H7 (cell line): ENCODE measurements at regions not wholly inside any gene's neighbourhood (a gene's known extent, or its start where the extent isn't known, plus 50 kb on each side); places are given as distances from the start of the nearest gene placed in this dataset.
A peak's percentile ranks its signal among the peaks of the same experiment; 100 is the strongest.

Source experiments
- DNase-seq: peaks from one replicate; pipeline ENCODE4 v3.0.0; 2012
- H3K27me3 ChIP-seq: 2 replicates; pipeline ENCODE4 v1.6.0; 2011; ENCODE audit warnings: mild to moderate bottlenecking, low read length; ENCODE audit not compliant: control insufficient read depth, insufficient read depth
- H3K36me3 ChIP-seq: replicated peaks from 2 replicates; pipeline ENCODE4 v1.5.1; 2011; ENCODE audit warnings: low read length; ENCODE audit not compliant: control insufficient read depth, insufficient read depth
- H3K4me3 ChIP-seq: 2 replicates; pipeline ENCODE4 v1.5.1; 2011; ENCODE audit warnings: low read depth, mild to moderate bottlenecking, control low read depth, low read length, moderate library complexity; ENCODE audit not compliant: insufficient read depth

GRCh38 chr1:94707321-94708298 is 112.5 kb upstream of the SLC44A3 start:
- Histone ChIP-seq H3K27me3 (peaks cover 1% of the 10 kb centered on the region; the same call in 1 of the 2 replicates), H3K36me3 (no peaks in the 10 kb centered on the region), H3K4me3 (no peak overlapping the region)
- DNase-seq, result no peak

- peaks cover 1% of the 10 kb centered on the region; the same call in 1 of the 2 replicates for H3K27me3 ChIP-seq
- no peak overlapping the region for H3K4me3 ChIP-seq
- H3K36me3 ChIP-seq, result no peaks in the 10 kb centered on the region
- DNase-seq, result no peak
Measured at GRCh38 chr1:94702442-94702815, 117.7 kb upstream of the SLC44A3 start.

- Histone ChIP-seq H3K4me3 (no peak overlapping the region), H3K36me3 (no peaks in the 10 kb centered on the region), H3K27me3 (peaks cover 1% of the 10 kb centered on the region; the same call in 1 of the 2 replicates)
- DNase-seq, result no peak
Measured at GRCh38 chr1:94701796-94702441, 118.2 kb upstream of the SLC44A3 start.

- H3K27me3 ChIP-seq, result no peaks in the 10 kb centered on the region
- no peak for DNase-seq
- H3K4me3 ChIP-seq, result no peak overlapping the region
- H3K36me3 ChIP-seq, result no peaks in the 10 kb centered on the region
Measured at GRCh38 chr1:94698759-94699502, 121.2 kb upstream of the SLC44A3 start.

- no peaks in the 10 kb centered on the region for H3K27me3 ChIP-seq
- no peaks in the 10 kb centered on the region for H3K36me3 ChIP-seq
- no peak overlapping the region for H3K4me3 ChIP-seq
- no peak for DNase-seq
Measured at GRCh38 chr1:94698356-94698755, 121.8 kb upstream of the SLC44A3 start.

GRCh38 chr1:94697839-94698238 is 122.3 kb upstream of the SLC44A3 start:
- Histone ChIP-seq H3K36me3 (no peaks in the 10 kb centered on the region), H3K27me3 (no peaks in the 10 kb centered on the region), H3K4me3 (no peak overlapping the region)
- DNase-seq, result no peak

- Histone ChIP-seq H3K36me3 (no peaks in the 10 kb centered on the region), H3K4me3 (no peak overlapping the region), H3K27me3 (no peaks in the 10 kb centered on the region)
- DNase-seq, result no peak
Measured at GRCh38 chr1:94694226-94694915, 125.8 kb upstream of the SLC44A3 start.

GRCh38 chr1:94693435-94693834 is 126.7 kb upstream of the SLC44A3 start:
- DNase-seq, result no peak
- no peaks in the 10 kb centered on the region for H3K27me3 ChIP-seq
- no peaks in the 10 kb centered on the region for H3K36me3 ChIP-seq
- no peak overlapping the region for H3K4me3 ChIP-seq

GRCh38 chr1:94693029-94693428 is 127.1 kb upstream of the SLC44A3 start:
- Histone ChIP-seq H3K27me3 (no peaks in the 10 kb centered on the region), H3K4me3 (no peak overlapping the region)
- DNase-seq, result peak; percentile 39

GRCh38 chr1:94688646-94689045 is 131.5 kb upstream of the SLC44A3 start:
- Histone ChIP-seq H3K4me3 (no peak overlapping the region), H3K27me3 (peaks cover 1% of the 10 kb centered on the region; the same call in 1 of the 2 replicates), H3K36me3 (no peaks in the 10 kb centered on the region)
- DNase-seq, result peak; percentile 71

More at GRCh38 chr1:94693029-94693428, 127.1 kb upstream of the SLC44A3 start:
- H3K36me3 ChIP-seq, result no peaks in the 10 kb centered on the region

GRCh38 chr1:94686882-94687281 is 133.3 kb upstream of the SLC44A3 start:
- Histone ChIP-seq H3K36me3 (no peaks in the 10 kb centered on the region), H3K27me3 (peaks cover 1% of the 10 kb centered on the region; the same call in 1 of the 2 replicates), H3K4me3 (no peak overlapping the region)
- DNase-seq, result no peak

GRCh38 chr1:94684690-94685250 is 135.4 kb upstream of the SLC44A3 start:
- no peak for DNase-seq
- no peak overlapping the region for H3K4me3 ChIP-seq
- no peaks in the 10 kb centered on the region for H3K36me3 ChIP-seq
- H3K27me3 ChIP-seq, result peaks cover 1% of the 10 kb centered on the region; the same call in 1 of the 2 replicates

- Histone ChIP-seq H3K4me3 (no peak overlapping the region), H3K36me3 (no peaks in the 10 kb centered on the region)
- DNase-seq, result no peak
Measured at GRCh38 chr1:94683886-94684285, 136.3 kb upstream of the SLC44A3 start.

GRCh38 chr1:94680039-94680377 is 138.4 kb upstream of the F3 start:
- Histone ChIP-seq H3K27me3 (no peaks in the 10 kb centered on the region; the same call in 1 of the 2 replicates), H3K36me3 (no peaks in the 10 kb centered on the region), H3K4me3 (no peak overlapping the region)
- no peak for DNase-seq

More at GRCh38 chr1:94683886-94684285, 136.3 kb upstream of the SLC44A3 start:
- peaks cover 1% of the 10 kb centered on the region; the same call in 1 of the 2 replicates for H3K27me3 ChIP-seq
